Upper lobe of left lung (tissue), 6 donors: ENCODE measurements at regions not wholly inside any gene's neighbourhood (a gene's known extent, or its start where the extent isn't known, plus 50 kb on each side); places are given as distances from the start of the nearest gene placed in this dataset.

Experiments used
- ATAC-seq, 2 donors: fragments of 200-7000 bp; cut with Tn5 transposase; one replicate each; pipeline ENCODE4 v1.9.1; 2022; ENCODE audit warnings: mild to moderate bottlenecking in 2 of 2, moderate library complexity in 2 of 2; ENCODE audit not compliant: low FRiP score in 2 of 2
- DNase-seq, 2 donors: peaks; one replicate each; pipeline ENCODE4 v3.0.0-alpha.2; 2019 to 2020
- H3K27ac ChIP-seq, 4 donors: fragments of 200-600 bp; sonication (generic); one replicate each; pipeline ENCODE4 v1.5.1; 2016 to 2019
- H3K27me3 ChIP-seq, 4 donors: fragments of 200-600 bp; sonication (generic); one replicate each; pipeline ENCODE4 v1.5.1; 2017 to 2019
- H3K36me3 ChIP-seq, 4 donors: fragments of 200-600 bp; sonication (generic); one replicate each; pipeline ENCODE4 v1.5.1; 2016 to 2019
- H3K4me1 ChIP-seq, 4 donors: fragments of 200-600 bp; sonication (generic); one replicate each; pipeline ENCODE4 v1.5.1; 2018 to 2019
- H3K4me3 ChIP-seq, 4 donors: fragments of 200-600 bp; sonication (generic); one replicate each; pipeline ENCODE4 v1.5.1; 2017 to 2019; ENCODE audit warnings: mild to moderate bottlenecking in 2 of 4, moderate library complexity in 1 of 4
- H3K9me3 ChIP-seq, 4 donors: fragments of 200-600 bp; sonication (generic); one replicate each; pipeline ENCODE4 v1.5.1; 2018 to 2019
- EP300 ChIP-seq, 4 donors: sonication (generic); formaldehyde crosslinking; IDR thresholded peaks; one replicate each; pipeline ENCODE4 v1.5.1; 2017; ENCODE audit warnings: antibody characterized with exemption in 4 of 4, control low read depth in 2 of 4
- POLR2A ChIP-seq, 4 donors: fragments of 450-650 bp; IDR thresholded peaks; one replicate each; pipeline ENCODE4 v1.5.1; 2016 to 2017; ENCODE audit warnings: antibody characterized with exemption in 4 of 4, mild to moderate bottlenecking in 2 of 4
- POLR2AphosphoS5 ChIP-seq, 2 donors: sonication (generic); formaldehyde crosslinking; IDR thresholded peaks; one replicate each; pipeline ENCODE4 v1.5.1; 2017; ENCODE audit warnings: antibody characterized with exemption in 2 of 2
- WGBS, 2 donors: methylation state at CpG; one replicate each; pipeline ENCODE4 v1.1.5; 2017 to 2018; 5-methylcytosine and 5-hydroxymethylcytosine counted together
- TF ChIP-seq, protein P1 (sequence below), 6 experiments: fragments of 450-650 bp in 4 of 6; fragments of 200-600 bp in 2 of 6; sonication (generic) in 2 of 6; IDR thresholded peaks; one replicate each; pipeline ENCODE4 v1.5.1; 2016 to 2019; ENCODE audit warnings: antibody characterized with exemption in 6 of 6
- donor health status: DM: no; HTN: no; CAD: no; lungs with moderate emphysema.
- donor health status: DM: no; HTN: yes; CAD: no; lungs with severe emphysema.

- no peaks in the 10 kb centered on the region for H3K9me3 ChIP-seq
- no peak overlapping the region for H3K4me3 ChIP-seq
- DNase-seq, result no peak
- 94 to 95% methylated on average over 4 of the region's 4 CpGs for WGBS, 2 donors
- ATAC-seq, result no peak
- no peaks in the 10 kb centered on the region for H3K4me1 ChIP-seq
- H3K27me3 ChIP-seq, result no peaks in the 10 kb centered on the region
- no peak overlapping the region for H3K27ac ChIP-seq
- no peaks in the 10 kb centered on the region for H3K36me3 ChIP-seq
- TF ChIP-seq EP300 (IDR thresholded peaks at IDR 0.05) (no peak), POLR2AphosphoS5 (IDR thresholded peaks at IDR 0.05) (no peak), POLR2A (IDR thresholded peaks at IDR 0.05) (no peak)
- TF ChIP-seq, protein P1, sequence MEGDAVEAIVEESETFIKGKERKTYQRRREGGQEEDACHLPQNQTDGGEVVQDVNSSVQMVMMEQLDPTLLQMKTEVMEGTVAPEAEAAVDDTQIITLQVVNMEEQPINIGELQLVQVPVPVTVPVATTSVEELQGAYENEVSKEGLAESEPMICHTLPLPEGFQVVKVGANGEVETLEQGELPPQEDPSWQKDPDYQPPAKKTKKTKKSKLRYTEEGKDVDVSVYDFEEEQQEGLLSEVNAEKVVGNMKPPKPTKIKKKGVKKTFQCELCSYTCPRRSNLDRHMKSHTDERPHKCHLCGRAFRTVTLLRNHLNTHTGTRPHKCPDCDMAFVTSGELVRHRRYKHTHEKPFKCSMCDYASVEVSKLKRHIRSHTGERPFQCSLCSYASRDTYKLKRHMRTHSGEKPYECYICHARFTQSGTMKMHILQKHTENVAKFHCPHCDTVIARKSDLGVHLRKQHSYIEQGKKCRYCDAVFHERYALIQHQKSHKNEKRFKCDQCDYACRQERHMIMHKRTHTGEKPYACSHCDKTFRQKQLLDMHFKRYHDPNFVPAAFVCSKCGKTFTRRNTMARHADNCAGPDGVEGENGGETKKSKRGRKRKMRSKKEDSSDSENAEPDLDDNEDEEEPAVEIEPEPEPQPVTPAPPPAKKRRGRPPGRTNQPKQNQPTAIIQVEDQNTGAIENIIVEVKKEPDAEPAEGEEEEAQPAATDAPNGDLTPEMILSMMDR (IDR thresholded peaks at IDR 0.05), result no peak
Observed at GRCh38 chr2:235350234-235350633, 143.6 kb upstream of the AGAP1 start.

- DNase-seq (peak in 1 of 2 donors; percentile 20), ATAC-seq (no peak)
- Histone ChIP-seq H3K36me3 (no peaks in the 10 kb centered on the region), H3K9me3 (no peaks in the 10 kb centered on the region), H3K4me1 (no peaks in the 10 kb centered on the region), H3K4me3 (no peak overlapping the region), H3K27me3 (no peaks in the 10 kb centered on the region), H3K27ac (no peak overlapping the region)
- TF ChIP-seq EP300 (IDR thresholded peaks at IDR 0.05) (no peak), POLR2AphosphoS5 (IDR thresholded peaks at IDR 0.05) (no peak), POLR2A (IDR thresholded peaks at IDR 0.05) (no peak)
- TF ChIP-seq, protein P1 (IDR thresholded peaks at IDR 0.05), result no peak
- 64 to 80% methylated on average over 4 of the region's 4 CpGs for WGBS, 2 donors
Observed at GRCh38 chr2:235352541-235352940, 141.3 kb upstream of the AGAP1 start.

DNA sequence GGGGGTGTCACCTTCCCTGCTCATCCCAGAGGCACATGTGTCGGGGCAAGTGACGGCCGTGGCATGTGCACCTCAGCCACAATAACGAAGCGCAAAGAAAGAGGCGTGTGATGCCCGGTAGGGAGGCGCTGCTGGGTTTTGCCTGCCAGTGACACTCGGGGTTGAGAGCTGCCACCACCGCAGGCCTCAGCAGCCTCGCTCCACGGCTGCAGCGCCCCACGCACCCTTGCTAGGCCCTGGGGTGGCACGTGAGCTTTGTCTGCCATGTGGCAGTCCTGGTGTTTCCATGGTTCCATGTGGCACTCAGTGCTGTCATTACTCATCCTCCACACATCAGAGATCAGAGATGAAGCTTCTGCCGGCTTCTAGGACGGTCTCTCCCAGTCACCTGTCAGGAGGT, 136.0 kb upstream of the AGAP1 start:
- no peaks in the 10 kb centered on the region for H3K9me3 ChIP-seq
- no peaks in the 10 kb centered on the region for H3K36me3 ChIP-seq
- DNase-seq (peak in 1 of 2 donors; percentile 66), ATAC-seq (peak in 1 of 2 donors; percentile 19)
- H3K4me1 ChIP-seq, result no peaks in the 10 kb centered on the region
- TF ChIP-seq, protein P1 (IDR thresholded peaks at IDR 0.05), result no peak
- TF ChIP-seq EP300 (IDR thresholded peaks at IDR 0.05) (no peak), POLR2AphosphoS5 (IDR thresholded peaks at IDR 0.05) (no peak), POLR2A (IDR thresholded peaks at IDR 0.05) (no peak)
- no peak overlapping the region for H3K4me3 ChIP-seq
- no peaks in the 10 kb centered on the region for H3K27me3 ChIP-seq
- 92 to 93% methylated on average over 13 to 17 of the region's 17 CpGs for WGBS, 2 donors
- no peak overlapping the region for H3K27ac ChIP-seq

- Histone ChIP-seq H3K36me3 (no peaks in the 10 kb centered on the region), H3K27me3 (no peaks in the 10 kb centered on the region), H3K9me3 (no peaks in the 10 kb centered on the region), H3K27ac (no peak overlapping the region), H3K4me3 (no peak overlapping the region), H3K4me1 (no peaks in the 10 kb centered on the region)
- WGBS, 2 donors, result 83 to 95% methylated on average over 9 of the region's 9 CpGs
- DNase-seq (no peak), ATAC-seq (no peak)
- TF ChIP-seq POLR2AphosphoS5 (IDR thresholded peaks at IDR 0.05) (no peak), POLR2A (IDR thresholded peaks at IDR 0.05) (no peak), EP300 (IDR thresholded peaks at IDR 0.05) (no peak)
- TF ChIP-seq, protein P1 (IDR thresholded peaks at IDR 0.05), result no peak
Observed at GRCh38 chr2:235358981-235359471, 134.8 kb upstream of the AGAP1 start.

DNA sequence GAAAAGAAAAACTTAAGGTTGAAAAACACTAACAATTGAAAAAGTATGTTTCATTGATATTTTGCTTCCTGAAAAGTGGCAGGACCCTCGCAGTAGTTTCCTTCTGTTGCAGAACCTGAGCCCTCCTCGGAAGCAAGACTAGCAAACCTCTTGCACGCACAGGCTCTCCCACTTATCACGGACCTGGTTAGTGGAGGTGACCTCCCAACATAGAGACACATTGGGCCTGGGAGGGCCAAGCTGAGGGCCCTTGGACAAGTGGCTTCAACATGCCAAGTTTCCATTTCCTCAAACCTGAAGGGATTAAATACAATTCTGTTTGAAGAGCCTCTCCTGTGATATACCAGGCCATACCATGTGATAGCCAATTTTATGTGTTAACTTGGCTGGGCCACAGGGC, 133.4 kb upstream of the AGAP1 start:
- WGBS, 2 donors, result 57 to 83% methylated on average over 4 of the region's 4 CpGs
- no peaks in the 10 kb centered on the region for H3K9me3 ChIP-seq
- TF ChIP-seq POLR2AphosphoS5 (IDR thresholded peaks at IDR 0.05) (no peak), EP300 (IDR thresholded peaks at IDR 0.05) (no peak)
- TF ChIP-seq, protein P1 (IDR thresholded peaks at IDR 0.05), result no peak
- no peak for ATAC-seq
- H3K4me3 ChIP-seq, result no peak overlapping the region
- no peak overlapping the region for H3K27ac ChIP-seq
- no peak for DNase-seq
- H3K4me1 ChIP-seq, result no peaks in the 10 kb centered on the region
- no peaks in the 10 kb centered on the region for H3K36me3 ChIP-seq
- H3K27me3 ChIP-seq, result no peaks in the 10 kb centered on the region
